Choroid plexus epithelial cell (primary cell): ENCODE measurements at regions not wholly inside any gene's neighbourhood (a gene's known extent, or its start where the extent isn't known, plus 50 kb on each side); places are given as distances from the start of the nearest gene placed in this dataset.

Experiments used
- DNase-seq: peaks from one replicate; pipeline ENCODE4 v3.0.0-alpha.2; 2010; ENCODE audit warnings: low read depth
- H3K4me3 ChIP-seq: 2 replicates; pipeline ENCODE4 v1.5.1; 2011; ENCODE audit warnings: low read depth, mild to moderate bottlenecking, control low read depth, low read length, moderate library complexity
- CTCF ChIP-seq: conservative IDR thresholded peaks from 2 replicates; pipeline ENCODE4 v1.5.1; 2011; ENCODE audit warnings: low read depth, mild to moderate bottlenecking, control low read depth, inconsistent platforms, low read length, moderate library complexity

DNA sequence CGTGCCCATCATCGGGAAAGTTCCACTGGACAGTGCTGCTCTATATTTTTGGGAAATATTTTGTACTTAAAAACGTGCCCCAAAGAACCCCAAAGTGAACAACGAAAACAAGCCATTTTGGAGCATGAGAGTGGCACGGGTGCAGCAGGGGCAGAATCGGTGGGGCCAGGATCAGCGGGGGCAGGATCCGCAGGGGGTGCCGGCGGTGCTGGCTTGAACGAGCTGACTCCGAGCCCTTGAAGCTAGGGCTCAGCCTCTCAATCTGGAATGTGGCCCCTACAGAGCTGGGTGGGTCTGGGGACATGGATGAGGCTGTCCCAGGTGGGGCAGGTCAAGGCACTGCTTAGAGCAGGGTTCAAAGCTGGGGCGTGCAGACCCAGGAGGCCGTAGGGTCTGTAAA, 104.7 kb upstream of the COL5A1 start:
- no peak for TF ChIP-seq CTCF
- no peak overlapping the region for H3K4me3 ChIP-seq
- no peak for DNase-seq

GRCh38 chr9:134537951-134538641, 103.5 kb upstream of the COL5A1 start:
- TF ChIP-seq CTCF = no peak
- H3K4me3 ChIP-seq = no peak overlapping the region
- DNase-seq = no peak

GRCh38 chr9:134538856-134539566, 102.6 kb upstream of the COL5A1 start:
- TF ChIP-seq CTCF = no peak
- no peak for DNase-seq
- H3K4me3 ChIP-seq = no peak overlapping the region

GRCh38 chr9:134539586-134540194, 101.9 kb upstream of the COL5A1 start:
- DNase-seq = no peak
- H3K4me3 ChIP-seq = no peak overlapping the region
- no peak for TF ChIP-seq CTCF

DNA sequence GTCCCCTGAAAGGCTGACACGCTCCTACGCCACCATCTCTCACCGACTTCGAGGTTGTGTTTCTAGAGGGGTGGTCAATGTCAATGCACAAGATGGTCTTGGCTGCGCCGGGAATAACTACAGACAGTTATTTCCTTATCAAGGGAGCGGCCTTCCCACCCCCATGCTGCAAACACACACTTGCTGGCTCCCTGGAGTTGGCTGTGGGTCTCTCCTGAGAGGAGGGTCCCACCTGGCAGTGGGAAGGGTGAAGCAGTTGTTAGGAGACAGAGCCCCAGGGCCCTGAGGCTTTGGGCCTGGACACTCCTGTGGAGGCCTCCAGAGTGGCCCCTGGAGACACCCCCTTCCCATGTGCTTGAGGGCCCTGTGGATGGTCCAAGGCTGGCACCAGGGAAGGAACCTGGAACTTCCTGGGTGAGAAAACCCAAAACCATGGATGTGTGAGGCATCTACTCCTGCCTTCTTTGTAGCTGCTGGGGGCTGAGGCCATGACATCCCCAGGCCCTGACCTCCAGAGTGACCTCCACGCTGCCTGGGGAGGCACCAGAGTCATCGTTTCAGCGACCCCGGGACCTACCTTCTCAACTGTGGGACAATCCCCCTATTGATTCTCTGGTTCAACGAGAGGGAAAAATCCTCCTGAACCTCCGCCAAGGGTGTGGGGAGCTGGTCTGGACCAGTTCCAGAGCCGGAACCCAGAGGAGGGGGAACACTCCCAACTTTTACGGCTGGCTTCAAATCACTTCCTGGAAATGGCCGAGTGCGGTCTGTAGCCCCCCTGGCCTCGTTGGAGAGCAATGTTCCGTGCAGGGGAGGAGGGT, 101.1 kb upstream of the COL5A1 start:
- no peak for TF ChIP-seq CTCF
- H3K4me3 ChIP-seq = no peak overlapping the region
- DNase-seq = no peak

DNA sequence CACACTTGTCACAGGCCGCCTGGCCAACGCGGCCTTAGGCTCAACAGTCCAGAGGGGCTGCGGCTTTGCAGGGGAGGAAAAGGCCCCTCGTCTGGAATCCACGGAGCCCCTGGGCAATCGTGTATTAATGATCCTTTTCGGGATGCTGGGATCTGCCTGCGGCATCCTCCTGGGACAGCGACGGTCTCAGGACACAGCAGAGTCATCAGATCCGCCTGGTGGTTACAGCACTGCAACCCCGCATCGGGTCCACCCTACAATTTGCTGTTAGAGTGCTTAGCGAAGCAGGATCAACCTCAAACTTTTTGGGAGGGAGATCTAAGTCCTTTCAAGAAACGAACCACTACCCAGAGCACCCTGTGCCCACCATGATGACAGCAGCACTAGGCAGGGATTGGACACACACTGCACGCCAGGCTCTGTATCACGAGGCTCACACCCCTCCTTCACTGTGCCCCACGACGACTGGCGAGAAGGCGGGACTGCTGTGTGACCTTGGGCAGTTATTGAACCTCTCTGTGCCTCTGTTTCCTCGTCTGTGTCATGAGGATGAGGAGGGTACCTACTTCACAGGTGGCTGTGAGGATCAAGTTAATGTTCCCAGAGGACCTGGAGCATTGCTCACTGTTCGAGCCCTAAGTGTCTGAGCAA, 100.4 kb upstream of the COL5A1 start:
- no peak for TF ChIP-seq CTCF
- H3K4me3 ChIP-seq = no peak overlapping the region
- no peak for DNase-seq
